AG09319 (cell line): ENCODE measurements at regions not wholly inside any gene's neighbourhood (a gene's known extent, or its start where the extent isn't known, plus 50 kb on each side); places are given as distances from the start of the nearest gene placed in this dataset.
"Not testable (repeated sequence)": the region's sequence is repeated elsewhere in the genome, so short reads cannot be mapped to it uniquely, and the experiment has no call there.

Experiments
- DNase-seq: peaks from one replicate; pipeline ENCODE4 v3.0.0-alpha.2; 2010; ENCODE audit warnings: low read depth; ENCODE audit errors: extremely low read depth
- CTCF ChIP-seq: IDR thresholded peaks from 2 replicates; pipeline ENCODE4 v1.5.1; 2011; ENCODE audit warnings: low read depth, mild to moderate bottlenecking, inconsistent platforms, low read length, moderate library complexity

- no peak for TF ChIP-seq CTCF
- no peak for DNase-seq
Measured at GRCh38 chr2:15822151-15823044, 118.0 kb upstream of the MYCN start.

- TF ChIP-seq CTCF: no peak
- no peak for DNase-seq
Measured at GRCh38 chr2:15823459-15824396, 116.6 kb upstream of the MYCN start.

- DNase-seq: not testable (repeated sequence)
Measured at GRCh38 chr2:15824467-15824866, 115.9 kb upstream of the MYCN start.

GRCh38 chr2:15825276-15825980, 114.9 kb upstream of the MYCN start:
- TF ChIP-seq CTCF: no peak
- no peak for DNase-seq

GRCh38 chr2:15826273-15826717, 114.1 kb upstream of the MYCN start:
- TF ChIP-seq CTCF: no peak
- DNase-seq: no peak

- no peak for DNase-seq
- TF ChIP-seq CTCF: no peak
Measured at GRCh38 chr2:15827001-15827400, 113.3 kb upstream of the MYCN start.

- TF ChIP-seq CTCF: no peak
- DNase-seq: no peak
Measured at GRCh38 chr2:15828576-15828975, 111.8 kb upstream of the MYCN start.
